HL-60 (cell line): ENCODE measurements at regions not wholly inside any gene's neighbourhood (a gene's known extent, or its start where the extent isn't known, plus 50 kb on each side); places are given as distances from the start of the nearest gene placed in this dataset.

Experiments
- DNase-seq, 2 experiments: peaks; one replicate each; pipeline ENCODE4 v3.0.0-alpha.2; 2010 to 2020; ENCODE audit warnings: low read depth in 1 of 2, low spot score in 1 of 2
- H3K27ac ChIP-seq: fragments of 250-450 bp; sonication (Bioruptor Pico); replicated peaks from 2 replicates; pipeline ENCODE4 v1.5.1; 2020; ENCODE audit warnings: mild to moderate bottlenecking, moderate library complexity
- H3K27me3 ChIP-seq: fragments of 250-450 bp; sonication (Bioruptor Pico); 2 replicates; pipeline ENCODE4 v1.5.1; 2021; ENCODE audit warnings: mild to moderate bottlenecking, moderate library complexity; ENCODE audit not compliant: insufficient read depth, poor library complexity, severe bottlenecking
- H3K4me3 ChIP-seq: replicated peaks from 2 replicates; pipeline ENCODE4 v1.5.1; 2011; ENCODE audit warnings: mild to moderate bottlenecking, control low read depth, low read length; ENCODE audit not compliant: insufficient read depth
- GABPA ChIP-seq: IDR thresholded peaks from 2 replicates; pipeline ENCODE4 v1.6.1; 2012; ENCODE audit warnings: low read depth
- POLR2AphosphoS5 ChIP-seq: IDR thresholded peaks from 2 replicates; pipeline ENCODE4 v1.6.1; 2012; ENCODE audit warnings: low read depth
- SPI1 ChIP-seq: IDR thresholded peaks from 2 replicates; pipeline ENCODE4 v1.6.1; 2012; ENCODE audit warnings: low read depth, mild to moderate bottlenecking, borderline replicate concordance
- TF ChIP-seq, protein P1 (sequence below): IDR thresholded peaks from one replicate; pipeline ENCODE4 v1.5.1; 2011; ENCODE audit warnings: low read length, control low read depth, inconsistent platforms; ENCODE audit not compliant: insufficient read depth
- TF ChIP-seq, protein P2 (sequence below): IDR thresholded peaks from 2 replicates; pipeline ENCODE4 v1.6.1; 2012; ENCODE audit warnings: low read depth; ENCODE audit not compliant: insufficient replicate concordance

- H3K4me3 ChIP-seq = no peak overlapping the region
- no peaks in the 10 kb centered on the region for H3K27me3 ChIP-seq
- no peak overlapping the region for H3K27ac ChIP-seq
- TF ChIP-seq SPI1 (no peak), GABPA (no peak), POLR2AphosphoS5 (no peak)
- TF ChIP-seq, protein P1, sequence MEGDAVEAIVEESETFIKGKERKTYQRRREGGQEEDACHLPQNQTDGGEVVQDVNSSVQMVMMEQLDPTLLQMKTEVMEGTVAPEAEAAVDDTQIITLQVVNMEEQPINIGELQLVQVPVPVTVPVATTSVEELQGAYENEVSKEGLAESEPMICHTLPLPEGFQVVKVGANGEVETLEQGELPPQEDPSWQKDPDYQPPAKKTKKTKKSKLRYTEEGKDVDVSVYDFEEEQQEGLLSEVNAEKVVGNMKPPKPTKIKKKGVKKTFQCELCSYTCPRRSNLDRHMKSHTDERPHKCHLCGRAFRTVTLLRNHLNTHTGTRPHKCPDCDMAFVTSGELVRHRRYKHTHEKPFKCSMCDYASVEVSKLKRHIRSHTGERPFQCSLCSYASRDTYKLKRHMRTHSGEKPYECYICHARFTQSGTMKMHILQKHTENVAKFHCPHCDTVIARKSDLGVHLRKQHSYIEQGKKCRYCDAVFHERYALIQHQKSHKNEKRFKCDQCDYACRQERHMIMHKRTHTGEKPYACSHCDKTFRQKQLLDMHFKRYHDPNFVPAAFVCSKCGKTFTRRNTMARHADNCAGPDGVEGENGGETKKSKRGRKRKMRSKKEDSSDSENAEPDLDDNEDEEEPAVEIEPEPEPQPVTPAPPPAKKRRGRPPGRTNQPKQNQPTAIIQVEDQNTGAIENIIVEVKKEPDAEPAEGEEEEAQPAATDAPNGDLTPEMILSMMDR = no peak
- TF ChIP-seq, protein P2, sequence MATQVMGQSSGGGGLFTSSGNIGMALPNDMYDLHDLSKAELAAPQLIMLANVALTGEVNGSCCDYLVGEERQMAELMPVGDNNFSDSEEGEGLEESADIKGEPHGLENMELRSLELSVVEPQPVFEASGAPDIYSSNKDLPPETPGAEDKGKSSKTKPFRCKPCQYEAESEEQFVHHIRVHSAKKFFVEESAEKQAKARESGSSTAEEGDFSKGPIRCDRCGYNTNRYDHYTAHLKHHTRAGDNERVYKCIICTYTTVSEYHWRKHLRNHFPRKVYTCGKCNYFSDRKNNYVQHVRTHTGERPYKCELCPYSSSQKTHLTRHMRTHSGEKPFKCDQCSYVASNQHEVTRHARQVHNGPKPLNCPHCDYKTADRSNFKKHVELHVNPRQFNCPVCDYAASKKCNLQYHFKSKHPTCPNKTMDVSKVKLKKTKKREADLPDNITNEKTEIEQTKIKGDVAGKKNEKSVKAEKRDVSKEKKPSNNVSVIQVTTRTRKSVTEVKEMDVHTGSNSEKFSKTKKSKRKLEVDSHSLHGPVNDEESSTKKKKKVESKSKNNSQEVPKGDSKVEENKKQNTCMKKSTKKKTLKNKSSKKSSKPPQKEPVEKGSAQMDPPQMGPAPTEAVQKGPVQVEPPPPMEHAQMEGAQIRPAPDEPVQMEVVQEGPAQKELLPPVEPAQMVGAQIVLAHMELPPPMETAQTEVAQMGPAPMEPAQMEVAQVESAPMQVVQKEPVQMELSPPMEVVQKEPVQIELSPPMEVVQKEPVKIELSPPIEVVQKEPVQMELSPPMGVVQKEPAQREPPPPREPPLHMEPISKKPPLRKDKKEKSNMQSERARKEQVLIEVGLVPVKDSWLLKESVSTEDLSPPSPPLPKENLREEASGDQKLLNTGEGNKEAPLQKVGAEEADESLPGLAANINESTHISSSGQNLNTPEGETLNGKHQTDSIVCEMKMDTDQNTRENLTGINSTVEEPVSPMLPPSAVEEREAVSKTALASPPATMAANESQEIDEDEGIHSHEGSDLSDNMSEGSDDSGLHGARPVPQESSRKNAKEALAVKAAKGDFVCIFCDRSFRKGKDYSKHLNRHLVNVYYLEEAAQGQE = no peak
- no peak for DNase-seq
These were observed 428.7 kb upstream of the SGCD start for GRCh38 chr5:155898284-155898683.

- no peak for DNase-seq
- Histone ChIP-seq H3K27me3 (no peaks in the 10 kb centered on the region), H3K4me3 (no peak overlapping the region), H3K27ac (no peak overlapping the region)
- no peak for TF ChIP-seq SPI1
- no peak for TF ChIP-seq GABPA
- TF ChIP-seq, protein P1 = no peak
- TF ChIP-seq, protein P2 = no peak
- TF ChIP-seq POLR2AphosphoS5 = no peak
These were observed 423.2 kb upstream of the SGCD start for GRCh38 chr5:155903791-155904190.

- no peaks in the 10 kb centered on the region for H3K27me3 ChIP-seq
- DNase-seq = no peak
- TF ChIP-seq, protein P1 = no peak
- TF ChIP-seq POLR2AphosphoS5 = no peak
- TF ChIP-seq, protein P2 = no peak
- no peak for TF ChIP-seq SPI1
- no peak for TF ChIP-seq GABPA
- no peak overlapping the region for H3K27ac ChIP-seq
- no peak overlapping the region for H3K4me3 ChIP-seq
These were observed 421.6 kb upstream of the SGCD start for GRCh38 chr5:155905364-155905763.
